ENCODE measurements at regions not wholly inside any gene's neighbourhood (a gene's known extent, or its start where the extent isn't known, plus 50 kb on each side); places are given as distances from the start of the nearest gene placed in this dataset.

DNA sequence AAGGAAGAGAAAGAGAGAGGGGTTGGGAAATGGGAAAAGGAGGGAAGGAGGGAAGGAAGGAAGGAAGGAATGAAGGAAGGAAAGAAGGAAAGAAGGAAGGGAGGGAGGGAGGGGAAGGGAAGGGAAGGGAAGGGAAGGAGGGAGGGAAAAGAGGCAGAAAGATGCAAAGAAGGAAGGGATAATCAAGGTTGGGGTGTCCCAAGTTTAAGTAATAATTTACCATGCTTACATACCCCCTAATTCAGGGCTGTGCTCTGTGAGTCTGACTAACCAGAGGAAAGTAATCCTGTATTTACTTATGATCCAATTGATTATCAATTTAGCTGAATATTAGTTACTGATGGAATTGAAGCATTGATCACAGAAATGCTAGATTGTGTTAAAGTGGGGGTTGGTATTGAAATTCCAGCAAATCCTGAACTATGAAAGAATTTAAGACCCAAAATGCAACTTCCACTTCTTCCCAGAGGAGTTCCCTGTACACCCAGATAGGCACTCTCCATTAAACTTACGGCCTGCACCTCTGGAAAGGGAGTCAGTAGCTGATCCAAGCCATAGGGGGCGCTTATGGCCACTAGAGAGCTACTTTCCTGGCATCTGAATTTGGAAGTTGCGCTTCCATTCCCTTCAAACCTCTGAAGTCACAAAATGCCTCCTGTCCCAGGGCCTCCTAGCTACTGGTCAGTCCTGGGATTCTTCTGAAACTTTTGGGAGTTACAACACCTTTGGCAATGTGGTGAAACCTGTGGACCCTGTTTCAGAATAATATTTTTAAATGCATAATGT, 162.7 kb upstream of the PWP1 start:
- no peaks in the 10 kb centered on the region for H3K27me3 Mint-ChIP-seq
- H3K9me3 Mint-ChIP-seq: peaks cover 5% of the 10 kb centered on the region
- H3K4me1 Mint-ChIP-seq (ENCODE audit: unreplicated experiment): peaks cover 5% of the 10 kb centered on the region
- no peak overlapping the region for H3K27ac Mint-ChIP-seq
- TF ChIP-seq, protein P1, sequence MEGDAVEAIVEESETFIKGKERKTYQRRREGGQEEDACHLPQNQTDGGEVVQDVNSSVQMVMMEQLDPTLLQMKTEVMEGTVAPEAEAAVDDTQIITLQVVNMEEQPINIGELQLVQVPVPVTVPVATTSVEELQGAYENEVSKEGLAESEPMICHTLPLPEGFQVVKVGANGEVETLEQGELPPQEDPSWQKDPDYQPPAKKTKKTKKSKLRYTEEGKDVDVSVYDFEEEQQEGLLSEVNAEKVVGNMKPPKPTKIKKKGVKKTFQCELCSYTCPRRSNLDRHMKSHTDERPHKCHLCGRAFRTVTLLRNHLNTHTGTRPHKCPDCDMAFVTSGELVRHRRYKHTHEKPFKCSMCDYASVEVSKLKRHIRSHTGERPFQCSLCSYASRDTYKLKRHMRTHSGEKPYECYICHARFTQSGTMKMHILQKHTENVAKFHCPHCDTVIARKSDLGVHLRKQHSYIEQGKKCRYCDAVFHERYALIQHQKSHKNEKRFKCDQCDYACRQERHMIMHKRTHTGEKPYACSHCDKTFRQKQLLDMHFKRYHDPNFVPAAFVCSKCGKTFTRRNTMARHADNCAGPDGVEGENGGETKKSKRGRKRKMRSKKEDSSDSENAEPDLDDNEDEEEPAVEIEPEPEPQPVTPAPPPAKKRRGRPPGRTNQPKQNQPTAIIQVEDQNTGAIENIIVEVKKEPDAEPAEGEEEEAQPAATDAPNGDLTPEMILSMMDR (conservative IDR thresholded peaks at IDR 0.05): peak; percentile 53
- DNase-seq (ENCODE audit: extremely low spot score, unreplicated experiment): peak; percentile 31
- no peak overlapping the region for H3K4me3 Mint-ChIP-seq
- peaks cover 14% of the 10 kb centered on the region for H3K36me3 Mint-ChIP-seq

GRCh38 chr12:107523775-107524535, 161.6 kb upstream of the PWP1 start:
- Mint-ChIP-seq H3K36me3 (peaks cover 14% of the 10 kb centered on the region), H3K27me3 (no peaks in the 10 kb centered on the region), H3K4me1 (ENCODE audit: unreplicated experiment) (peaks cover 5% of the 10 kb centered on the region), H3K27ac (no peak overlapping the region), H3K4me3 (no peak overlapping the region), H3K9me3 (peaks cover 5% of the 10 kb centered on the region)
- DNase-seq (ENCODE audit: extremely low spot score, unreplicated experiment): peak; percentile 39
- TF ChIP-seq, protein P1 (conservative IDR thresholded peaks at IDR 0.05): no peak

DNA sequence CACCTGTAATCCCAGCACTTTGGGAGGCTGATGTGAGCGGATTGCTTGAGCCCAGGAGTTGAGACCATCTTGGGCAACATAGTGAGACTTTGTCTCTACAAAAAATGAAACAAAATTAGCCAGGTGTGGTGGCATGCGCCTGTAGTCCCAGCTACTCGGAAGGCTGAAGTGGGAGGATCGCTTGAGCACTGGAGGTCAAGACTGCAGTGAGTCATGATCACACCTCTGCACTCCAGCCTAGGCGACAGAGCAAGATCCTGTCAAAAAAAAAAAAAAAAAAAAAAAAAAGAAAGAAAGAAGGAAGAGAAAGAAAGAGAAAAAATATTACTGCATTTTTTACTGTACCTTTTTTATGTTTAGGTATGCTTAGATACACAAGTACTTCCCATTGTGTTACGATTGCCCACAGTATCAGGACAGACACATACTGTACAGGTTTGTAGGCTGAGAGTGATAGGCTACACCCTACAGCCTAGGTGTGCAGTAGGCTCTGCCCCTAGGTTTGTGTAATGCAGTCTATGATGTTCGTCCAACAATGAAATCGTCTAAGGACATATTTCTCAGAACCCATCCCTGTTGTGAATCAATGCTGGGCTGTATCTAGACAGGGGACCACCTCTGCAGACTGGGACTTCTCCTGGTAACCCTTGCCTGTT, 160.4 kb upstream of the PWP1 start:
- Mint-ChIP-seq H3K4me1 (ENCODE audit: unreplicated experiment) (peaks cover 5% of the 10 kb centered on the region), H3K27me3 (no peaks in the 10 kb centered on the region), H3K4me3 (no peak overlapping the region), H3K9me3 (peaks cover 5% of the 10 kb centered on the region), H3K36me3 (peaks cover 11% of the 10 kb centered on the region), H3K27ac (no peak overlapping the region)
- TF ChIP-seq, protein P1 (conservative IDR thresholded peaks at IDR 0.05): no peak
- no peak for DNase-seq (ENCODE audit: extremely low spot score, unreplicated experiment)

GRCh38 chr12:107525719-107526554, 159.7 kb upstream of the PWP1 start:
- Mint-ChIP-seq H3K27me3 (no peaks in the 10 kb centered on the region), H3K27ac (no peak overlapping the region), H3K4me3 (no peak overlapping the region), H3K4me1 (ENCODE audit: unreplicated experiment) (peaks cover 5% of the 10 kb centered on the region), H3K36me3 (peaks cover 8% of the 10 kb centered on the region), H3K9me3 (peaks cover 5% of the 10 kb centered on the region)
- TF ChIP-seq, protein P1 (conservative IDR thresholded peaks at IDR 0.05): no peak
- no peak for DNase-seq (ENCODE audit: extremely low spot score, unreplicated experiment)

DNA sequence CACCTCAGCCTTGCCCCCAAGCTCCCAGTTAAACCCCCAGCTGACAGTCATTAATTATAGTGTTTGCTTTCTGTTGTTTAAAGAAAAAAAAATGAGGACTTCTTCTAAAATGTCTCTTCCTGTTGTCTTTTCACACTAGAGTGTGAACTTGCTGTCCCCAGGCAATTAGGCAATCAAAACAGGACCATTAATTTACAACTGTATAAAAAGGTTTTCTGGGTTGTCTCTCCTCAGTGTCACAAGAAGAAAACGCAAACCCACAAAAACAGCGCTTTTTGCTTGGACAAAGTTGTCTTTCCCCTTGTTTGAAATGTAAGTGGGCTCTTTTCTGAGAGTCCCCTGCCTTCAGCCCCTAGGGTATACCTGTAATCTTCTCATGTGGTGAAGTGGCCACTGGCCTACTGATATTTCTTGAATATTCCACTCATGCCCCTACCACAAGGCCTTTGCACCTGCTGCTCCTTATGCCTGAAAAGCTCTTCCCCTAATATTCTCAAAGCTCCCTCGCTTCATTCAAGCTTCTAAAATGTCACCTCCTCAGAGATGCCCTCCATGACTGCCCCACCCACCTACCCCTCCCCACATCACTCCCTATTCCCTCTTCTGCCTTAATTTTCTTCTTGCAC, 158.9 kb upstream of the PWP1 start:
- no peaks in the 10 kb centered on the region for H3K27me3 Mint-ChIP-seq
- no peak overlapping the region for H3K27ac Mint-ChIP-seq
- H3K4me3 Mint-ChIP-seq: no peak overlapping the region
- H3K9me3 Mint-ChIP-seq: peaks cover 4% of the 10 kb centered on the region
- DNase-seq (ENCODE audit: extremely low spot score, unreplicated experiment): no peak
- TF ChIP-seq, protein P1 (conservative IDR thresholded peaks at IDR 0.05): no peak
- peaks cover 3% of the 10 kb centered on the region for H3K36me3 Mint-ChIP-seq
- peaks cover 5% of the 10 kb centered on the region for H3K4me1 Mint-ChIP-seq (ENCODE audit: unreplicated experiment)

Data from type B pancreatic cell (in vitro differentiated cells).